GM12874 (cell line): ENCODE measurements at regions not wholly inside any gene's neighbourhood (a gene's known extent, or its start where the extent isn't known, plus 50 kb on each side); places are given as distances from the start of the nearest gene placed in this dataset.

Experiments
- CTCF ChIP-seq: IDR thresholded peaks from 2 replicates; pipeline ENCODE4 v1.5.1; 2011; ENCODE audit warnings: low read depth, mild to moderate bottlenecking, control low read depth, low read length, moderate library complexity; ENCODE audit not compliant: insufficient read depth

GRCh38 chr9:129361196-129361595 is 183.1 kb upstream of the IER5L start:
- TF ChIP-seq CTCF: no peak

GRCh38 chr9:129359916-129360536 is 182.0 kb upstream of the IER5L start:
- no peak for TF ChIP-seq CTCF

DNA sequence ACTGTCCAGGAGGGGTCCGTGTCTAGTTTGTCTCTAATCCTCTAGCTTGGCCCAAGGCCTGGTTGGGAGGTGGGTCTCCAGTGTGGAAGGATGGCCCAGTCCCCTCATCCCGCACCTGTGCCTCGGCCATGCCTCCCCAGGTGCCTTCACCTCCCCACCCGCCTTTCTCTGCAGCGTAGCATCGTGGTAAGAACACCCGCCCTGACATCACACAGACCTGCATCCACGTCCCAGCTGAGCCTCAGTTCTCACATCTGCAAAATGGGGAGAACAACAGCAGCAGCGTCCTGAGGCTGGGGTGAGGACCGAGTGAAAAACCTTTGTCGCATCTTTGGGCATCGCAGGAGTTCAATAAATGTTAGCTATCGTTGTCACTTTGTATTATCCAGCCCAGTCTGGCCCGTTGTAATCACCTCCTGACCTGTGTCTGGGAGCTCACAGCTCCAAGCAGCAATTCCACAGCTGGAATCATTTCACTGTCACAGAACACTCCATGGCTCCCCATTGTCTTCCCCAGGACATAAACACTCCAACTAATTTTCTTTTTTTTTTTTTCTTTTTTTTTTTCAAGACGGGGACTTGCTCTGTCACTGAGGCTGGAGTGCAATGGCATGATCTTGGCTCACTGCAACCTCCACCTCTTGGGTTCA is 181.2 kb upstream of the IER5L start:
- TF ChIP-seq CTCF: no peak

DNA sequence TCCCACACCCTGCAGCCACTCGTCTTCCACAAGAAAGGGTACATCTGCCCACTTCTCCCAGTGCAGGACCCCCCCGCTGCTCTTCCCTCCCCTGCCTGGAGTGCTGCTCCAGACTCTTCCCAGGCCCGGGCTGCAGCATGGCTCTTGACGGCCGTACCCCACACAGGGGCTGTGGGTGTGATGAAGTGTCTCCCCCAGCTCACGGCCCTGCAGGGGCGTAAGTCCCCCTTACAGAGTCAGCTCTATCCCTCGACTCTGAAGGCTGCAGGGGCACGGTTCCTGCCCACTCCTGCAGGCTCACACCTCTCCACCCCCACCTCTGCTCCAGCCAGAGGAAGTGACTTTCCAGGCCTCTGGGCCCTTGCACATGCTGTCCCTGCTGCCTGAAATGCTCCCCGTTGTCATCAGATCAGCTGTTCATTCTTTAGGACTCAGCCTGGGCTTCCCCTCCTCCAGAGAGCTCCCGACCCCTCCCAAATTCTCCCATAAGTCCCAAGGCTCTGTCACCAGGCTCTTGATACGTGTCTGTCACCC is 180.6 kb upstream of the IER5L start:
- no peak for TF ChIP-seq CTCF

- no peak for TF ChIP-seq CTCF
Observed at GRCh38 chr9:129357773-129358245, 179.7 kb upstream of the IER5L start.

GRCh38 chr9:129356871-129357772 is 179.1 kb upstream of the IER5L start:
- no peak for TF ChIP-seq CTCF

GRCh38 chr9:129355631-129356030 is 177.6 kb upstream of the IER5L start:
- TF ChIP-seq CTCF: no peak
